Astrocyte (in vitro differentiated cells and primary cell): ENCODE measurements at regions not wholly inside any gene's neighbourhood (a gene's known extent, or its start where the extent isn't known, plus 50 kb on each side); places are given as distances from the start of the nearest gene placed in this dataset.

Experiments
- CTCF ChIP-seq: IDR thresholded peaks from 2 replicates; pipeline ENCODE4 v1.5.1; 2011; ENCODE audit warnings: low read depth, mild to moderate bottlenecking, inconsistent platforms, low read length, moderate library complexity; ENCODE audit not compliant: insufficient read depth
- EZH2 ChIP-seq: IDR thresholded peaks from 2 replicates; pipeline ENCODE4 v1.6.1; 2012; ENCODE audit warnings: mild to moderate bottlenecking, low read length, inconsistent platforms; ENCODE audit not compliant: insufficient read depth

- TF ChIP-seq CTCF (no peak), EZH2 (no peak)
These were observed 337.1 kb downstream of the GADD45G start for GRCh38 chr9:89941875-89942274.
